GM23338 (cell line): ENCODE measurements at regions not wholly inside any gene's neighbourhood (a gene's known extent, or its start where the extent isn't known, plus 50 kb on each side); places are given as distances from the start of the nearest gene placed in this dataset.

Experiments
- ATAC-seq: fragments of 200-7000 bp; cut with Tn5 transposase; 3 replicates; pipeline ENCODE4 v1.9.1; 2020
- DNase-seq: peaks from one replicate; pipeline ENCODE4 v3.0.0-alpha.2; 2015; ENCODE audit warnings: low spot score
- H2AFZ ChIP-seq: fragments of 200-600 bp; sonication (generic); 2 replicates; pipeline ENCODE4 v1.8.0; 2016; ENCODE audit warnings: antibody characterized with exemption, mild to moderate bottlenecking, moderate library complexity
- H3F3A ChIP-seq: fragments of 200-600 bp; sonication (generic); replicated peaks from 2 replicates; pipeline ENCODE4 v1.8.0; 2017; ENCODE audit warnings: antibody characterized with exemption, mixed run types, low read depth
- H3K27ac ChIP-seq: fragments of 200-600 bp; sonication (generic); 2 replicates; pipeline ENCODE4 v1.6.1; 2016; ENCODE audit warnings: low read depth
- H3K27me3 ChIP-seq: fragments of 200-600 bp; sonication (generic); 2 replicates; pipeline ENCODE4 v1.8.0; 2016; ENCODE audit warnings: mild to moderate bottlenecking, mixed run types, moderate library complexity; ENCODE audit not compliant: insufficient read depth
- H3K36me3 ChIP-seq: fragments of 200-600 bp; sonication (generic); 2 replicates; pipeline ENCODE4 v1.8.0; 2016; ENCODE audit warnings: mild to moderate bottlenecking; ENCODE audit not compliant: insufficient read depth
- H3K4me1 ChIP-seq: fragments of 200-600 bp; sonication (generic); 2 replicates; pipeline ENCODE4 v1.8.0; 2016; ENCODE audit warnings: mild to moderate bottlenecking, moderate library complexity; ENCODE audit not compliant: insufficient read depth
- H3K4me2 ChIP-seq: fragments of 200-600 bp; sonication (generic); 2 replicates; pipeline ENCODE4 v1.7.1; 2017; ENCODE audit warnings: mixed run types
- H3K4me3 ChIP-seq: fragments of 200-600 bp; sonication (generic); 2 replicates; pipeline ENCODE4 v1.6.1; 2016; ENCODE audit warnings: mixed run types
- H3K79me2 ChIP-seq: fragments of 200-600 bp; sonication (generic); replicated peaks from 2 replicates; pipeline ENCODE4 v1.8.0; 2017; ENCODE audit warnings: mild to moderate bottlenecking; ENCODE audit not compliant: insufficient read depth
- H3K9me2 ChIP-seq: fragments of 200-600 bp; sonication (generic); 2 replicates; pipeline ENCODE4 v1.8.0; 2017; ENCODE audit not compliant: insufficient read depth
- H4K20me1 ChIP-seq: fragments of 200-600 bp; sonication (generic); replicated peaks from 2 replicates; pipeline ENCODE4 v1.8.0; 2017; ENCODE audit warnings: mild to moderate bottlenecking; ENCODE audit not compliant: insufficient read depth
- H3K27ac Mint-ChIP-seq: 2 replicates; pipeline ENCODE4 v1.8.0; 2020; ENCODE audit warnings: inconsistent platforms, mild to moderate bottlenecking, moderate library complexity, mixed read lengths
- H3K27me3 Mint-ChIP-seq: 3 replicates; pipeline ENCODE4 v1.8.0; 2022; ENCODE audit warnings: low read depth, mild to moderate bottlenecking, moderate library complexity, mixed read lengths, inconsistent platforms; ENCODE audit not compliant: insufficient read depth, poor library complexity
- H3K36me3 Mint-ChIP-seq: 3 replicates; pipeline ENCODE4 v1.8.0; 2021; ENCODE audit warnings: low read depth, mild to moderate bottlenecking, inconsistent platforms, moderate library complexity, mixed read lengths
- H3K4me1 Mint-ChIP-seq: 3 replicates; pipeline ENCODE4 v1.8.0; 2020; ENCODE audit warnings: mild to moderate bottlenecking, inconsistent platforms, mixed read lengths
- H3K4me3 Mint-ChIP-seq: 3 replicates; pipeline ENCODE4 v1.8.0; 2021; ENCODE audit warnings: moderate library complexity, mild to moderate bottlenecking, inconsistent platforms, mixed read lengths
- H3K9me3 Mint-ChIP-seq: 3 replicates; pipeline ENCODE4 v1.8.0; 2020; ENCODE audit warnings: moderate library complexity, mild to moderate bottlenecking, inconsistent platforms, mixed read lengths
- CREB1 ChIP-seq: fragments of 250-450 bp; sonication (Bioruptor Pico); IDR thresholded peaks from 2 replicates; pipeline ENCODE4 v1.5.0; 2020; ENCODE audit warnings: low read depth, mild to moderate bottlenecking, moderate library complexity
- ETS1 ChIP-seq: IDR thresholded peaks from 2 replicates; pipeline ENCODE4 v1.6.1; 2016; ENCODE audit warnings: antibody characterized with exemption
- EZH2phosphoT487 ChIP-seq: fragments of 200-600 bp; sonication (generic); IDR thresholded peaks from one replicate; pipeline ENCODE4 v1.8.1; 2018; ENCODE audit warnings: antibody characterized with exemption; ENCODE audit not compliant: unreplicated experiment
- POLR2AphosphoS5 ChIP-seq: IDR thresholded peaks from 2 replicates; pipeline ENCODE4 v1.6.1; 2016; ENCODE audit warnings: antibody characterized with exemption, low read depth
- ZNF114 ChIP-seq: fragments of 250-450 bp; sonication (Bioruptor Pico); IDR thresholded peaks from 2 replicates; pipeline ENCODE4 v1.5.0; 2020; ENCODE audit warnings: mild to moderate bottlenecking, moderate library complexity
- ZNF331 ChIP-seq: fragments of 250-450 bp; sonication (Bioruptor Pico); IDR thresholded peaks from 2 replicates; pipeline ENCODE4 v1.5.0; 2020; ENCODE audit warnings: low read depth, mild to moderate bottlenecking, moderate library complexity
- ZNF462 ChIP-seq: fragments of 250-450 bp; sonication (Bioruptor Pico); IDR thresholded peaks from 2 replicates; pipeline ENCODE4 v1.5.0; 2020; ENCODE audit warnings: mild to moderate bottlenecking, moderate library complexity

GRCh38 chr2:83481436-83481835 is 977.6 kb downstream of the SUCLG1 start (continued):
- TF ChIP-seq ZNF462 (CRISPR knock-in tag) (no peak), CREB1 (CRISPR knock-in tag) (no peak), ETS1 (no peak), EZH2phosphoT487 (no peak)

- Mint-ChIP-seq H3K27me3 (no peaks in the 10 kb centered on the region), H3K36me3 (no peaks in the 10 kb centered on the region), H3K4me1 (no peaks in the 10 kb centered on the region; the same call in 2 of the 3 replicates), H3K4me3 (no peak overlapping the region), H3K9me3 (no peaks in the 10 kb centered on the region), H3K27ac (no peak overlapping the region)
- no peaks in the 10 kb centered on the region for H3K27me3 ChIP-seq
- no peaks in the 10 kb centered on the region for H4K20me1 ChIP-seq
- H3K4me1 ChIP-seq: no peaks in the 10 kb centered on the region
- no peak overlapping the region for H3K4me2 ChIP-seq
- no peak for DNase-seq
- H3K4me3 ChIP-seq: no peak overlapping the region
- H3K9me2 ChIP-seq: no peaks in the 10 kb centered on the region
- H3K36me3 ChIP-seq: no peaks in the 10 kb centered on the region
- H2AFZ ChIP-seq: no peak overlapping the region; the same call in 1 of the 2 replicates
- no peak overlapping the region for H3K27ac ChIP-seq
- no peaks in the 10 kb centered on the region for H3K79me2 ChIP-seq
- ATAC-seq: no peak
- no peaks in the 10 kb centered on the region for H3F3A ChIP-seq
- no peak for TF ChIP-seq ZNF114 (CRISPR knock-in tag)
- no peak for TF ChIP-seq ZNF462 (CRISPR knock-in tag)
- TF ChIP-seq ZNF331 (CRISPR knock-in tag): no peak
- no peak for TF ChIP-seq POLR2AphosphoS5
Observed at GRCh38 chr2:83478037-83478436, 981.0 kb downstream of the SUCLG1 start.
